ENCODE measurements at regions not wholly inside any gene's neighbourhood (a gene's known extent, or its start where the extent isn't known, plus 50 kb on each side); places are given as distances from the start of the nearest gene placed in this dataset.

DNA sequence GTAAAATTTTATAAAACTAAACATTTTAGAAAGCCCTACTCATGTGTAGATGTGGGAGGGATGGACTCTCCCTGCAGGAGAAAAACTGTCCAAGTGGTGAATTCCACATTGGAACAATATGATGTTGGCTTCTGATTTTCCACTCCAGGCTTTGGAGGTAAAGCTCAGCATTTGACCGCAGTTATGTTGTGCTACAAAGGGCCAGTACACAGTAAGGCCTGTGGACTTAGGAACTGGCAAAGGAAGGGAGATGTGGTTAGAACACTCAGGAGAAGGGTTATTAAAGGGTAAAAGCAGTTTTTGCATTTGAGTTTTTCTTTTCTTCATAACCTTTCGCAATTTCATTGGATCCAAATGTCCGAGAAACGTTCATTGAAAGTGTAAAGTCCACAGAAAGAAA is 150.3 kb upstream of the SASH1 start:
- 100% methylated on average over 1 of the region's 4 CpGs for WGBS (ENCODE audit: insufficient coverage)

DNA sequence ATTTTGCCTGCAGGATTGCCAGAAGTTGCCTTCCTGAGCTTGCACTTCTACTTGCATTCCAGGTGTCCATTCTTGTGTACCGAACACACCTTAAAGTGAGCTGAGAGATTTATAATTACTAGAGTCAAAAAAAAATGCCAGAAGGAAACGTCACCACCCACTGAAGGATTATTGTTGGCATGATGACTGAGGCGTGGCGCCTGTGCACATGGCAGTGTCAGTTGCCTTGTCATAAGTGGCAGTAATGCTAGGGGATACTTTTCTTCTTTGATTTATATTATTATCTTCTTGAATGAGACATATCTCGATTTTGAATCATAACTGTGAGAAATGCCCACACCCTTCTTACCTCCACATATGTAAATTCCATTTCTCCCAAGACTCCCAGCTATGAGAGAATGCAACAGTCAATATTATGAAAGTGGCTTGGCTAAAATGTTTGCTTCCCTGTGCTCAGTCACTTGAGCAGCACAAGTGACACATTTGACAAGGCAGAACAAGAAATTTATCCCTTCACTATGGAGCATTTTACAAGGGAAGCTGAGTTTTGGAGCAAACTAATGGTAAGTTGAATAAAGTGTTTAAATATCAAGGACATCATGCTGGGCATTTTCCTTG is 149.5 kb upstream of the SASH1 start:
- Histone ChIP-seq H2AFZ (ENCODE audit: insufficient read depth, low read depth, low read length, poor library complexity, severe bottlenecking) (no peak overlapping the region), H3K4me1 (ENCODE audit: control insufficient read depth in 1 of 2, insufficient read depth in 2 of 2, low read length in 2 of 2) (no peaks in the 10 kb centered on the region), H3K27me3 (ENCODE audit: control insufficient read depth in 2 of 2, insufficient read depth in 2 of 2, low read length in 2 of 2) (peaks cover 5 to 11% of the 10 kb centered on the region in 2 donors), H3K9me3 (replicated peaks in 1 of 2; ENCODE audit: control insufficient read depth in 1 of 2, insufficient read depth in 1 of 2, low read length in 2 of 2) (no peaks in the 10 kb centered on the region), H3K36me3 (replicated peaks in 1 of 2; ENCODE audit: control insufficient read depth in 1 of 2, insufficient read depth in 2 of 2, low read length in 2 of 2) (no peaks in the 10 kb centered on the region), H3K79me2 (ENCODE audit: insufficient read depth, low read length) (no peaks in the 10 kb centered on the region), H3K4me2 (replicated peaks; ENCODE audit: extremely low read depth, low read length, poor library complexity, severe bottlenecking) (no peak overlapping the region), H3K9ac (ENCODE audit: insufficient read depth, low read length, poor library complexity, severe bottlenecking) (no peak overlapping the region), H3K4me3 (replicated peaks in 1 of 3; ENCODE audit: low read depth in 2 of 3, low read length in 3 of 3) (no peak overlapping the region), H4K20me1 (ENCODE audit: insufficient read depth, low read length) (no peaks in the 10 kb centered on the region), H3K27ac (ENCODE audit: low read depth in 1 of 2, low read length in 2 of 2) (no peak overlapping the region)
- no peak for DNase-seq
- peaks cover 0 to 6% (median 2%) of the 10 kb centered on the region in 7 donors for H3K9me3 Mint-ChIP-seq
- H3K27me3 Mint-ChIP-seq (ENCODE audit: low read depth in 3 of 3), result peaks cover 14 to 33% (median 21%) of the 10 kb centered on the region in 3 donors
- H3K27ac Mint-ChIP-seq, result no peak overlapping the region
- WGBS (ENCODE audit: insufficient coverage), result no CpG with 5 or more reads among the region's 5 CpGs
- no peak for TF ChIP-seq CTCF (IDR thresholded peaks at IDR 0.05)
- intact Hi-C loops (cut with micrococcal nuclease), result no loop called here
- no peaks in the 10 kb centered on the region for H3K36me3 Mint-ChIP-seq
- no peak overlapping the region for H3K4me3 Mint-ChIP-seq
- no peaks in the 10 kb centered on the region for H3K4me1 Mint-ChIP-seq

More for the DNA sequence above, 150.3 kb upstream of the SASH1 start:
- Histone ChIP-seq H2AFZ (ENCODE audit: insufficient read depth, low read depth, low read length, poor library complexity, severe bottlenecking) (no peak overlapping the region), H3K27ac (ENCODE audit: low read depth in 1 of 2, low read length in 2 of 2) (no peak overlapping the region), H3K36me3 (replicated peaks in 1 of 2; ENCODE audit: control insufficient read depth in 1 of 2, insufficient read depth in 2 of 2, low read length in 2 of 2) (no peaks in the 10 kb centered on the region), H3K9ac (ENCODE audit: insufficient read depth, low read length, poor library complexity, severe bottlenecking) (no peak overlapping the region), H3K27me3 (ENCODE audit: control insufficient read depth in 2 of 2, insufficient read depth in 2 of 2, low read length in 2 of 2) (peaks cover 2 to 11% of the 10 kb centered on the region in 2 donors), H3K79me2 (ENCODE audit: insufficient read depth, low read length) (no peaks in the 10 kb centered on the region), H3K4me1 (ENCODE audit: control insufficient read depth in 1 of 2, insufficient read depth in 2 of 2, low read length in 2 of 2) (no peaks in the 10 kb centered on the region), H3K4me3 (replicated peaks in 1 of 3; ENCODE audit: low read depth in 2 of 3, low read length in 3 of 3) (no peak overlapping the region), H4K20me1 (ENCODE audit: insufficient read depth, low read length) (no peaks in the 10 kb centered on the region), H3K4me2 (replicated peaks; ENCODE audit: extremely low read depth, low read length, poor library complexity, severe bottlenecking) (no peak overlapping the region), H3K9me3 (replicated peaks in 1 of 2; ENCODE audit: control insufficient read depth in 1 of 2, insufficient read depth in 1 of 2, low read length in 2 of 2) (no peaks in the 10 kb centered on the region)
- Mint-ChIP-seq H3K9me3 (peaks cover 0 to 4% (median 2%) of the 10 kb centered on the region in 7 donors), H3K36me3 (no peaks in the 10 kb centered on the region), H3K4me1 (no peaks in the 10 kb centered on the region), H3K27ac (no peak overlapping the region), H3K27me3 (ENCODE audit: low read depth in 3 of 3) (peaks cover 9 to 26% (median 15%) of the 10 kb centered on the region in 3 donors), H3K4me3 (no peak overlapping the region)
- no peak for DNase-seq
- no peak for TF ChIP-seq CTCF (IDR thresholded peaks at IDR 0.05)
- intact Hi-C loops (cut with micrococcal nuclease), result no loop called here
